HG03469 (cell line): ENCODE measurements at regions not wholly inside any gene's neighbourhood (a gene's known extent, or its start where the extent isn't known, plus 50 kb on each side); places are given as distances from the start of the nearest gene placed in this dataset.

Experiments used
- ATAC-seq: cut with Tn5 transposase; IDR thresholded peaks from one replicate; pipeline ENCODE4 v1.9.1; 2021; ENCODE audit warnings: mild to moderate bottlenecking, moderate library complexity, moderate number of reproducible peaks; ENCODE audit not compliant: unreplicated experiment

DNA sequence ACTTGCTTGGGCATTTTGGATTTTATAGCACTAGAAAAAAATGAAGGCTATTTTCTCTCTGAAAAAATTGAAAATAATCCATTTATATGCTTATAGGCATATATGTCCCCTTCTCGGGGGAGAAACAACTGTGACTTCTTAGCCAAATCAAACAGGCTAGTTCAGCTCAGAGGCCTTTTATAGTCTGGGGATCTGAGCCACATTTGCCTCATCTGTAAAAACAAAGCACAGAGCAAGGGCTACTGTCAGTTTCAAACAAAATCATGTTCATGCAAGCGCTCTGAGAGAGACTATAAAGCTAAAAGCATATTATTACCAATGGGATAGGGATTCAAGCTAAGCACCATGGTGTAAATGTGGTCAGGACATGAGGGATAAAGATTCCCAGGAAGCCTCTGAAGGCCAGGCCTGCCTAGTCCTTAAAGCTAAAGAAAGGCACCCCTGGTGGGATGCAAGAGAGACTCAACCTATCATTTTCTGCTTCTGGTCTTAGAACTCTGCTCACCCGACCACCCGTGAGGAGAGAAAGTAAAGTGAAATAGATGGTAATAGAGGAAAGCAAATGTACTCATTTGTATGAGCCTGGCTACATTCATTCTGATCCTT, 51.0 kb upstream of the IL12A start:
- no peak for ATAC-seq

DNA sequence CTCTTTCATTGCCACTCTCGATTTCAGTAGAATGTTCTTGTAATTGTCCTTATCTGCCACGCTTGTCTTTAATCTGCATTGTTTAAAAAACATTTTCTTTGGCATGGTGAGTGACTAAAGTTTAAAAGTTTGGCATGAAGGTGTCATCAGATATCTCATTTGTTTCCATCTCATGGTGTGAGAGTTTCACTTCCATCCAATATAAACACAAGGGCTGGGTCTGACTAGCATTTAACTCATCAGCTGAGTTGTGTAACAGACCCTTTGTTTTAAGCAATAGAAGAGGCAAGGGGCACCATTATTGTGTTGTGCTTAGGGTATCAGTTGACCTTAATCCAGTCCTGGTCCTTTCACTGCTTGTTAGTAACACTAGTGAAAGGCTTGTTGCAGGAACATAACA, 49.9 kb upstream of the IL12A start:
- ATAC-seq: no peak
